Endothelial cell of umbilical vein (primary cell): ENCODE measurements at regions not wholly inside any gene's neighbourhood (a gene's known extent, or its start where the extent isn't known, plus 50 kb on each side); places are given as distances from the start of the nearest gene placed in this dataset.

Source experiments
- BruUV-seq: library from RNA; stranded (reverse); fragments of 400-500 nt; replicated peaks from 2 replicates; lab custom pipeline; 2021; lab: Mats Ljungman, UMichigan
- CTCF ChIA-PET: fragments of 300-600, 350-600 bp; sonication (Branson Sonifier 250); formaldehyde crosslinking; loops from one replicate; lab custom pipeline; 2021; ENCODE audit warnings: antibody characterized with exemption, inconsistent platforms; lab: Charles Lee
- POLR2A ChIA-PET: fragments of 300-600, 350-600 bp; sonication (Branson Sonifier 250); formaldehyde crosslinking; loops from one replicate; lab custom pipeline; 2021; ENCODE audit warnings: antibody characterized with exemption, inconsistent platforms; lab: Charles Lee
- DNase-seq: peaks from one replicate; pipeline ENCODE4 v3.0.0-alpha.2; 2011; ENCODE audit warnings: low read depth, low spot score
- FAIRE-seq: peaks from 2 replicates; lab custom pipeline; 2011; peaks lifted over from hg19 to GRCh38; lab: Jason Lieb, UNC
- H2AFZ ChIP-seq: 2 replicates; pipeline ENCODE4 v1.6.0; 2012; ENCODE audit warnings: low read depth, low read length, control low read depth, inconsistent platforms
- H3K27ac ChIP-seq: 2 replicates; pipeline ENCODE4 v1.5.1; 2011; ENCODE audit warnings: low read depth, mild to moderate bottlenecking, control low read depth, low read length, moderate library complexity; ENCODE audit not compliant: insufficient read depth
- H3K27me3 ChIP-seq, 2 experiments: 2 replicates each; pipeline versions ENCODE4 v1.6.0 to v1.6.1; 2011; ENCODE audit warnings: low read length in 2 of 2, mixed read lengths in 1 of 2; ENCODE audit not compliant: control insufficient read depth in 2 of 2, insufficient read depth in 2 of 2
- H3K36me3 ChIP-seq, 2 experiments: 2 replicates in 1 of 2; 3 replicates in 1 of 2; pipeline ENCODE4 v1.5.1; 2011; ENCODE audit warnings: low read length in 2 of 2, mild to moderate bottlenecking in 1 of 2, moderate library complexity in 1 of 2; ENCODE audit not compliant: control insufficient read depth in 2 of 2, insufficient read depth in 2 of 2; ENCODE audit errors: extremely low read depth in 1 of 2
- H3K4me1 ChIP-seq: 3 replicates; pipeline ENCODE4 v1.5.1; 2011; ENCODE audit warnings: mild to moderate bottlenecking, low read length; ENCODE audit not compliant: control insufficient read depth, insufficient read depth; ENCODE audit errors: extremely low read depth
- H3K4me2 ChIP-seq: 2 replicates; pipeline ENCODE4 v1.6.1; 2011; ENCODE audit warnings: low read length, control low read depth, mixed read lengths; ENCODE audit not compliant: insufficient read depth
- H3K4me3 ChIP-seq, 3 experiments: fragments of 200-600 bp in 1 of 3; sonication (generic), shearing (Covaris generic) in 1 of 3; replicated peaks in 1 of 3; 2 replicates each; pipeline ENCODE4 v1.5.1; 2011 to 2016; ENCODE audit warnings: control low read depth in 3 of 3, low read length in 3 of 3, mild to moderate bottlenecking in 2 of 3, inconsistent platforms in 1 of 3, low read depth in 1 of 3, moderate library complexity in 1 of 3; ENCODE audit not compliant: insufficient read depth in 1 of 3
- H3K79me2 ChIP-seq: 2 replicates; pipeline ENCODE4 v1.6.0; 2012; ENCODE audit warnings: low read length, inconsistent platforms; ENCODE audit not compliant: control insufficient read depth, insufficient read depth
- H3K9ac ChIP-seq: replicated peaks from 2 replicates; pipeline ENCODE3; 2011; ENCODE audit warnings: low read length, control low read depth; ENCODE audit not compliant: insufficient read depth; ENCODE audit errors: extremely low read depth
- H3K9me1 ChIP-seq: replicated peaks from 3 replicates; pipeline ENCODE4 v1.6.0; 2011; ENCODE audit warnings: mild to moderate bottlenecking, low read length; ENCODE audit not compliant: control insufficient read depth, insufficient read depth; ENCODE audit errors: extremely low read depth
- H3K9me3 ChIP-seq: replicated peaks from 2 replicates; pipeline ENCODE4 v1.5.1; 2012; ENCODE audit warnings: low read length, inconsistent platforms; ENCODE audit not compliant: control insufficient read depth, insufficient read depth
- H4K20me1 ChIP-seq: replicated peaks from 2 replicates; pipeline ENCODE3; 2011; ENCODE audit warnings: mild to moderate bottlenecking, low read length; ENCODE audit not compliant: control insufficient read depth, insufficient read depth; ENCODE audit errors: extremely low read depth
- EZH2 ChIP-seq: IDR thresholded peaks from 2 replicates; pipeline ENCODE4 v1.6.1; 2012; ENCODE audit warnings: borderline replicate concordance, low read depth, mild to moderate bottlenecking, moderate library complexity, low read length, inconsistent platforms; ENCODE audit not compliant: severe bottlenecking
- FOS ChIP-seq: IDR thresholded peaks from 2 replicates; pipeline ENCODE4 v1.6.1; 2011; ENCODE audit warnings: mild to moderate bottlenecking, low read length, moderate library complexity, borderline replicate concordance; ENCODE audit not compliant: insufficient read depth
- GATA2 ChIP-seq: IDR thresholded peaks from 2 replicates; pipeline ENCODE4 v1.7.0; 2011; ENCODE audit warnings: low read depth, mild to moderate bottlenecking, moderate library complexity, mixed read lengths, low read length; ENCODE audit not compliant: insufficient read length, insufficient read depth
- JUN ChIP-seq: IDR thresholded peaks from 2 replicates; pipeline ENCODE4 v1.6.1; 2011; ENCODE audit warnings: borderline replicate concordance, low read depth; ENCODE audit not compliant: insufficient read length, insufficient read depth
- MYC ChIP-seq: IDR thresholded peaks from one replicate; pipeline ENCODE4 v1.6.1; 2011; ENCODE audit warnings: mild to moderate bottlenecking, low read depth, low read length
- POLR2A ChIP-seq: IDR thresholded peaks from 2 replicates; pipeline ENCODE4 v1.6.1; 2012; ENCODE audit warnings: low read depth, mild to moderate bottlenecking, control low read depth, low read length
- POLR2AphosphoS5 ChIP-seq: IDR thresholded peaks from 2 replicates; pipeline ENCODE4 v1.6.1; 2012; ENCODE audit warnings: low read depth, mild to moderate bottlenecking, control low read depth, low read length, moderate library complexity; ENCODE audit not compliant: insufficient read depth
- dilution Hi-C: fragments of 300-500 bp; cut with MboI; formaldehyde crosslinking; loops from one replicate; pipeline ENCODE4 v1.15.0; 2019; ENCODE audit warnings: low sequenced_read_pairs; ENCODE audit not compliant: extremely low pct_ligation_motif_present
- intact Hi-C: fragments of 100-400 bp; cut with micrococcal nuclease; formaldehyde crosslinking; loops from one replicate; pipeline ENCODE4 v1.10.0; 2022
- TF ChIP-seq, protein P1 (sequence below): IDR thresholded peaks from 2 replicates; pipeline ENCODE4 v1.6.1; 2011; ENCODE audit not compliant: insufficient read depth, insufficient read length
- TF ChIP-seq, protein P2 (sequence below), 2 donors: IDR thresholded peaks; 1 replicate in 1 of 2; 2 replicates in 1 of 2; pipeline ENCODE4 v1.5.1; 2011; ENCODE audit warnings: low read length in 2 of 2, mild to moderate bottlenecking in 2 of 2, moderate library complexity in 2 of 2, control low read depth in 1 of 2, inconsistent platforms in 1 of 2, low read depth in 1 of 2; ENCODE audit not compliant: insufficient read depth in 1 of 2; ENCODE audit errors: extremely low read depth in 1 of 2

GRCh38 chr9:16133032-16133431 is 580.2 kb downstream of the CCDC171 start:
- TF ChIP-seq, protein P1, sequence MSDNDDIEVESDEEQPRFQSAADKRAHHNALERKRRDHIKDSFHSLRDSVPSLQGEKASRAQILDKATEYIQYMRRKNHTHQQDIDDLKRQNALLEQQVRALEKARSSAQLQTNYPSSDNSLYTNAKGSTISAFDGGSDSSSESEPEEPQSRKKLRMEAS = no peak
- no peak for TF ChIP-seq GATA2
- no peak for TF ChIP-seq FOS
- TF ChIP-seq MYC = no peak
- TF ChIP-seq POLR2AphosphoS5 = no peak
- TF ChIP-seq POLR2A = no peak
- TF ChIP-seq, protein P2, sequence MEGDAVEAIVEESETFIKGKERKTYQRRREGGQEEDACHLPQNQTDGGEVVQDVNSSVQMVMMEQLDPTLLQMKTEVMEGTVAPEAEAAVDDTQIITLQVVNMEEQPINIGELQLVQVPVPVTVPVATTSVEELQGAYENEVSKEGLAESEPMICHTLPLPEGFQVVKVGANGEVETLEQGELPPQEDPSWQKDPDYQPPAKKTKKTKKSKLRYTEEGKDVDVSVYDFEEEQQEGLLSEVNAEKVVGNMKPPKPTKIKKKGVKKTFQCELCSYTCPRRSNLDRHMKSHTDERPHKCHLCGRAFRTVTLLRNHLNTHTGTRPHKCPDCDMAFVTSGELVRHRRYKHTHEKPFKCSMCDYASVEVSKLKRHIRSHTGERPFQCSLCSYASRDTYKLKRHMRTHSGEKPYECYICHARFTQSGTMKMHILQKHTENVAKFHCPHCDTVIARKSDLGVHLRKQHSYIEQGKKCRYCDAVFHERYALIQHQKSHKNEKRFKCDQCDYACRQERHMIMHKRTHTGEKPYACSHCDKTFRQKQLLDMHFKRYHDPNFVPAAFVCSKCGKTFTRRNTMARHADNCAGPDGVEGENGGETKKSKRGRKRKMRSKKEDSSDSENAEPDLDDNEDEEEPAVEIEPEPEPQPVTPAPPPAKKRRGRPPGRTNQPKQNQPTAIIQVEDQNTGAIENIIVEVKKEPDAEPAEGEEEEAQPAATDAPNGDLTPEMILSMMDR (IDR thresholded peaks at IDR 0.05; ENCODE audit: extremely low read depth in 1 of 2, insufficient read depth in 1 of 2, low read depth in 1 of 2, low read length in 2 of 2) = no peak
- TF ChIP-seq EZH2 = no peak
- TF ChIP-seq JUN = no peak
- no peaks in the 10 kb centered on the region for H3K9me1 ChIP-seq
- no peaks in the 10 kb centered on the region for H3K9me3 ChIP-seq
- H3K27me3 ChIP-seq = no peaks in the 10 kb centered on the region
- no peaks in the 10 kb centered on the region for H3K79me2 ChIP-seq
- H2AFZ ChIP-seq = no peak overlapping the region
- ChIA-PET POLR2A (no interaction called here), CTCF (interaction anchor here (0.6 to 4.8 kb wide), 24 partner anchors 10 to 930 kb away, joined by 3 to 78 read pairs (median 6); no protein-coding TSS in a partner anchor)
- intact Hi-C loops = loop anchor here (1.0 to 5.0 kb wide), 3 partner anchors 96 to 296 kb away; no protein-coding TSS in a partner anchor
- DNase-seq = no peak
- no peak overlapping the region for H3K9ac ChIP-seq
- dilution Hi-C loops = no loop called here
- no peaks in the 10 kb centered on the region for H3K36me3 ChIP-seq
- H4K20me1 ChIP-seq = no peaks in the 10 kb centered on the region
- H3K4me2 ChIP-seq = no peak overlapping the region
- H3K4me1 ChIP-seq = no peaks in the 10 kb centered on the region
- FAIRE-seq = no peak
- no peak overlapping the region for H3K27ac ChIP-seq
- no TSS peak for BruUV-seq
- no peak overlapping the region for H3K4me3 ChIP-seq
